ENCODE measurements at regions not wholly inside any gene's neighbourhood (a gene's known extent, or its start where the extent isn't known, plus 50 kb on each side); places are given as distances from the start of the nearest gene placed in this dataset.

DNA sequence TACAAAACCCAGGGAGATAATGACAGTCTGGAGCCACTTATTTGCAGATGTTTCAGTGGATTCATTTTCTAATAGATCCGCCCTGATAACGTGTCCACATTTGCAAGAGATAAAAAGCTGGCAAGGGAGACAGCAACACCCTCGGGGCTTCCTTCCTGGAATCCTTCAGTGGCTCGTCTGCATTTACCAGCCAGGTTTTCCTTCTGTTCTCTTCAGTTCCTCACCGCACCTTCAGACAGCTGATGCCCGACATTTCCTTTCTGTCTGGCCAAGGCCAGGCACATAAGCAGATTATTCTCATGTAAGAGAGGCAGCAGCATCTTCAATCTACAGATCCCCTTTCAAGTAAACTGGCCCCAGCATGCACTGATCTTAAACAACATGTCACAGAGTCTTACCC is 56.2 kb upstream of the SPATA12 start:
- intact Hi-C loops (cut with DNase I): loop anchor here (10.0 kb wide), 1 partner anchor 161 kb away; the partner anchor contains the start of gene IL17RD
- no peaks in the 10 kb centered on the region for H3K27me3 ChIP-seq
- no peak for DNase-seq (ENCODE audit: extremely low spot score in 2 of 2)
- no peaks in the 10 kb centered on the region for H3K9me3 ChIP-seq
- no peak overlapping the region for H3K4me3 ChIP-seq
- no peaks in the 10 kb centered on the region for H3K36me3 ChIP-seq
- peaks cover 47% of the 10 kb centered on the region for H3K4me1 ChIP-seq
- no peak overlapping the region for H3K27ac ChIP-seq
- TF ChIP-seq CTCF (IDR thresholded peaks at IDR 0.05): no peak
- no peak for TF ChIP-seq POLR2A (IDR thresholded peaks at IDR 0.05)
- no peak for TF ChIP-seq POLR2AphosphoS5 (IDR thresholded peaks at IDR 0.05; ENCODE audit: insufficient read depth in 1 of 2, low read depth in 1 of 2)

GRCh38 chr3:57003676-57004075 is 56.8 kb upstream of the SPATA12 start:
- TF ChIP-seq POLR2A (IDR thresholded peaks at IDR 0.05) (no peak), POLR2AphosphoS5 (IDR thresholded peaks at IDR 0.05; ENCODE audit: insufficient read depth in 1 of 2, low read depth in 1 of 2) (no peak), CTCF (IDR thresholded peaks at IDR 0.05) (no peak)
- no peak overlapping the region for H3K27ac ChIP-seq
- no peak for DNase-seq (ENCODE audit: extremely low spot score in 2 of 2)
- no peaks in the 10 kb centered on the region for H3K27me3 ChIP-seq
- H3K4me1 ChIP-seq: peaks cover 44% of the 10 kb centered on the region
- H3K9me3 ChIP-seq: no peaks in the 10 kb centered on the region
- no peaks in the 10 kb centered on the region for H3K36me3 ChIP-seq
- no peak overlapping the region for H3K4me3 ChIP-seq
- intact Hi-C loops (cut with DNase I): loop anchor here (10.0 kb wide), 1 partner anchor 161 kb away; the partner anchor contains the start of gene IL17RD

GRCh38 chr3:57001356-57001755 is 59.1 kb upstream of the SPATA12 start:
- no peaks in the 10 kb centered on the region for H3K9me3 ChIP-seq
- DNase-seq (ENCODE audit: extremely low spot score in 2 of 2): no peak
- peaks cover 40% of the 10 kb centered on the region for H3K4me1 ChIP-seq
- TF ChIP-seq POLR2A (IDR thresholded peaks at IDR 0.05) (no peak), CTCF (IDR thresholded peaks at IDR 0.05) (no peak), POLR2AphosphoS5 (IDR thresholded peaks at IDR 0.05; ENCODE audit: insufficient read depth in 1 of 2, low read depth in 1 of 2) (no peak)
- H3K4me3 ChIP-seq: no peak overlapping the region
- H3K27me3 ChIP-seq: no peaks in the 10 kb centered on the region
- H3K27ac ChIP-seq: no peak overlapping the region
- intact Hi-C loops (cut with DNase I): loop anchor here (10.0 kb wide), 1 partner anchor 163 kb away; the partner anchor contains the start of gene IL17RD
- H3K36me3 ChIP-seq: no peaks in the 10 kb centered on the region

GRCh38 chr3:57000012-57000411 is 60.5 kb upstream of the SPATA12 start:
- Histone ChIP-seq H3K4me3 (no peak overlapping the region), H3K27ac (no peak overlapping the region), H3K9me3 (no peaks in the 10 kb centered on the region), H3K4me1 (peaks cover 26% of the 10 kb centered on the region), H3K36me3 (no peaks in the 10 kb centered on the region), H3K27me3 (no peaks in the 10 kb centered on the region)
- TF ChIP-seq POLR2AphosphoS5 (IDR thresholded peaks at IDR 0.05; ENCODE audit: insufficient read depth in 1 of 2, low read depth in 1 of 2): no peak
- no peak for TF ChIP-seq CTCF (IDR thresholded peaks at IDR 0.05)
- TF ChIP-seq POLR2A (IDR thresholded peaks at IDR 0.05): no peak
- intact Hi-C loops (cut with DNase I): loop anchor here (10.0 kb wide), 1 partner anchor 165 kb away; the partner anchor contains the start of gene IL17RD
- no peak for DNase-seq (ENCODE audit: extremely low spot score in 2 of 2)

DNA sequence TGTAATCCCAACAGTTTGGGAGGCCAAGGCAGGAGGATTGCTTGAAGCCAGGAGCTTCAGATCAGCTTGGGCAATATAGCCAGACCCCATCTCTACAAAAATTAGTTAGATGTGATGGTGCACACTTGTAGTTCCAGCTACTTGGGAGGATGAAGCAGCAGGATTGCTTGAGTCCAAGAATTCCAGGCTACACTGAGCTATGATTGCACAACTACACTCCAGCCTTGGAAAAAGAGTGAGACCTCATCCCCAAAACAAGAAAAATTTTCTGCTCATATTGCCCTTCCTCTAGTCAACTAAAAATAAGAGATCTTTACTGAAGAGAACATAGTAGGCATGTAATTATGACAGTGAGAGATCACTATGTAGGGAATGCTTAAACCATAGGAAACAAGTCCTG is 60.9 kb upstream of the SPATA12 start:
- H3K27me3 ChIP-seq: no peaks in the 10 kb centered on the region
- no peak overlapping the region for H3K4me3 ChIP-seq
- TF ChIP-seq POLR2A (IDR thresholded peaks at IDR 0.05) (no peak), CTCF (IDR thresholded peaks at IDR 0.05) (no peak), POLR2AphosphoS5 (IDR thresholded peaks at IDR 0.05; ENCODE audit: insufficient read depth in 1 of 2, low read depth in 1 of 2) (no peak)
- no peaks in the 10 kb centered on the region for H3K9me3 ChIP-seq
- DNase-seq (ENCODE audit: extremely low spot score in 2 of 2): no peak
- H3K27ac ChIP-seq: no peak overlapping the region
- H3K36me3 ChIP-seq: no peaks in the 10 kb centered on the region
- intact Hi-C loops (cut with DNase I): no loop called here
- peaks cover 25% of the 10 kb centered on the region for H3K4me1 ChIP-seq

Data from vagina (tissue), 2 donors.